ENCODE measurements at regions not wholly inside any gene's neighbourhood (a gene's known extent, or its start where the extent isn't known, plus 50 kb on each side); places are given as distances from the start of the nearest gene placed in this dataset.

- DNase-seq (ENCODE audit: low read depth in 3 of 3, low spot score in 2 of 3), result no peak
These were observed 196.6 kb downstream of the OTOR start for GRCh38 chr20:16944745-16945144.

- no peak for DNase-seq (ENCODE audit: low read depth in 3 of 3, low spot score in 2 of 3)
These were observed 197.5 kb downstream of the OTOR start for GRCh38 chr20:16945619-16946018.

- no peak for DNase-seq (ENCODE audit: low read depth in 3 of 3, low spot score in 2 of 3)
These were observed 197.9 kb downstream of the OTOR start for GRCh38 chr20:16946097-16946496.

- no peak for DNase-seq (ENCODE audit: low read depth in 3 of 3, low spot score in 2 of 3)
These were observed 199.3 kb downstream of the OTOR start for GRCh38 chr20:16947479-16947878.

GRCh38 chr20:16951876-16952275 lies 203.7 kb downstream of the OTOR start:
- no peak for DNase-seq (ENCODE audit: low read depth in 3 of 3, low spot score in 2 of 3)

GRCh38 chr20:16952965-16953364 lies 204.8 kb downstream of the OTOR start:
- no peak for DNase-seq (ENCODE audit: low read depth in 3 of 3, low spot score in 2 of 3)

- DNase-seq (ENCODE audit: low read depth in 3 of 3, low spot score in 2 of 3), result no peak
These were observed 205.7 kb downstream of the OTOR start for GRCh38 chr20:16953858-16954257.

- DNase-seq (ENCODE audit: low read depth in 3 of 3, low spot score in 2 of 3), result no peak
These were observed 207.3 kb downstream of the OTOR start for GRCh38 chr20:16955462-16955861.

GRCh38 chr20:16955971-16956370 lies 207.8 kb downstream of the OTOR start:
- DNase-seq (ENCODE audit: low read depth in 3 of 3, low spot score in 2 of 3), result no peak

GRCh38 chr20:16965401-16965800 lies 217.2 kb downstream of the OTOR start:
- no peak for DNase-seq (ENCODE audit: low read depth in 3 of 3, low spot score in 2 of 3)

GRCh38 chr20:16966276-16966880 lies 218.2 kb downstream of the OTOR start:
- no peak for DNase-seq (ENCODE audit: low read depth in 3 of 3, low spot score in 2 of 3)

GRCh38 chr20:16968099-16968498 lies 219.9 kb downstream of the OTOR start:
- no peak for DNase-seq (ENCODE audit: low read depth in 3 of 3, low spot score in 2 of 3)

- DNase-seq (ENCODE audit: low read depth in 3 of 3, low spot score in 2 of 3), result no peak
These were observed 222.6 kb downstream of the OTOR start for GRCh38 chr20:16970776-16971175.

GRCh38 chr20:16974080-16974854 lies 226.1 kb downstream of the OTOR start:
- DNase-seq (ENCODE audit: low read depth in 3 of 3, low spot score in 2 of 3), result no peak

- no peak for DNase-seq (ENCODE audit: low read depth in 3 of 3, low spot score in 2 of 3)
These were observed 226.7 kb downstream of the OTOR start for GRCh38 chr20:16974855-16975162.

GRCh38 chr20:16975682-16976081 lies 227.5 kb downstream of the OTOR start:
- DNase-seq (ENCODE audit: low read depth in 3 of 3, low spot score in 2 of 3), result no peak

GRCh38 chr20:16978497-16978896 lies 230.3 kb downstream of the OTOR start:
- DNase-seq (ENCODE audit: low read depth in 3 of 3, low spot score in 2 of 3), result no peak

GRCh38 chr20:16982091-16982726 lies 234.1 kb downstream of the OTOR start:
- DNase-seq (ENCODE audit: low read depth in 3 of 3, low spot score in 2 of 3), result no peak

- no peak for DNase-seq (ENCODE audit: low read depth in 3 of 3, low spot score in 2 of 3)
These were observed 236.3 kb downstream of the OTOR start for GRCh38 chr20:16984481-16984880.

- no peak for DNase-seq (ENCODE audit: low read depth in 3 of 3, low spot score in 2 of 3)
These were observed 223.5 kb upstream of the PCSK2 start for GRCh38 chr20:17003170-17003870.

GRCh38 chr20:17010181-17010580 lies 216.7 kb upstream of the PCSK2 start:
- DNase-seq (ENCODE audit: low read depth in 3 of 3, low spot score in 2 of 3), result no peak
